Chondrocyte (in vitro differentiated cells): ENCODE measurements at regions not wholly inside any gene's neighbourhood (a gene's known extent, or its start where the extent isn't known, plus 50 kb on each side); places are given as distances from the start of the nearest gene placed in this dataset.
A peak's percentile ranks its signal among the peaks of the same experiment; 100 is the strongest.
"Not testable (repeated sequence)": the region's sequence is repeated elsewhere in the genome, so short reads cannot be mapped to it uniquely, and the experiment has no call there.

Source experiments
- DNase-seq: peaks from one replicate; pipeline ENCODE4 v3.0.0; 2021; ENCODE audit warnings: mixed read lengths, low spot score
- H3K27ac Mint-ChIP-seq: one replicate; pipeline ENCODE4 v1.8.0; 2021; ENCODE audit warnings: mild to moderate bottlenecking, moderate library complexity, mixed read lengths; ENCODE audit not compliant: unreplicated experiment
- H3K27me3 Mint-ChIP-seq: 2 replicates; pipeline ENCODE4 v1.8.0; 2021; ENCODE audit warnings: low read depth, mixed read lengths
- H3K36me3 Mint-ChIP-seq: 2 replicates; pipeline ENCODE4 v1.8.0; 2021; ENCODE audit warnings: low read depth, mixed read lengths
- H3K4me1 Mint-ChIP-seq: 2 replicates; pipeline ENCODE4 v1.8.0; 2021; ENCODE audit warnings: low read depth, mild to moderate bottlenecking, mixed read lengths
- H3K4me3 Mint-ChIP-seq: one replicate; pipeline ENCODE4 v1.8.0; 2021; ENCODE audit warnings: mild to moderate bottlenecking, moderate library complexity, mixed read lengths; ENCODE audit not compliant: unreplicated experiment
- H3K9me3 Mint-ChIP-seq: 2 replicates; pipeline ENCODE4 v1.8.0; 2021; ENCODE audit warnings: low read depth, mixed read lengths
- CTCF ChIP-seq: fragments of 200-600 bp; sonication (generic); IDR thresholded peaks from 2 replicates; pipeline ENCODE4 v1.5.0; 2021; ENCODE audit warnings: antibody characterized with exemption, mild to moderate bottlenecking, moderate library complexity

- H3K27ac Mint-ChIP-seq: no peak overlapping the region
- no peaks in the 10 kb centered on the region for H3K4me1 Mint-ChIP-seq
- peaks cover 10% of the 10 kb centered on the region for H3K27me3 Mint-ChIP-seq
- no peaks in the 10 kb centered on the region for H3K9me3 Mint-ChIP-seq
- no peak for TF ChIP-seq CTCF
- no peaks in the 10 kb centered on the region for H3K36me3 Mint-ChIP-seq
- no peak overlapping the region for H3K4me3 Mint-ChIP-seq
- DNase-seq: no peak
Observed at GRCh38 chr4:104022226-104022625, 302.4 kb upstream of the TACR3 start.

GRCh38 chr4:104020641-104021040 is 300.9 kb upstream of the TACR3 start:
- Mint-ChIP-seq H3K27ac (no peak overlapping the region), H3K4me1 (no peaks in the 10 kb centered on the region), H3K4me3 (no peak overlapping the region), H3K27me3 (peaks cover 8% of the 10 kb centered on the region), H3K9me3 (no peaks in the 10 kb centered on the region), H3K36me3 (no peaks in the 10 kb centered on the region)
- TF ChIP-seq CTCF: no peak
- DNase-seq: no peak

GRCh38 chr4:104017213-104017612 is 297.4 kb upstream of the TACR3 start:
- Mint-ChIP-seq H3K36me3 (no peaks in the 10 kb centered on the region), H3K4me3 (no peak overlapping the region), H3K27ac (no peak overlapping the region), H3K9me3 (no peaks in the 10 kb centered on the region), H3K27me3 (peaks cover 8% of the 10 kb centered on the region), H3K4me1 (no peaks in the 10 kb centered on the region)
- no peak for DNase-seq
- no peak for TF ChIP-seq CTCF

GRCh38 chr4:104015680-104016079 is 295.9 kb upstream of the TACR3 start:
- Mint-ChIP-seq H3K9me3 (no peaks in the 10 kb centered on the region), H3K4me3 (no peak overlapping the region), H3K27me3 (peaks cover 8% of the 10 kb centered on the region), H3K27ac (no peak overlapping the region), H3K4me1 (no peaks in the 10 kb centered on the region), H3K36me3 (no peaks in the 10 kb centered on the region)
- TF ChIP-seq CTCF: peak; percentile 66
- DNase-seq: no peak

- H3K36me3 Mint-ChIP-seq: no peaks in the 10 kb centered on the region
- TF ChIP-seq CTCF: no peak
- H3K9me3 Mint-ChIP-seq: peaks cover 3% of the 10 kb centered on the region
- no peaks in the 10 kb centered on the region for H3K4me1 Mint-ChIP-seq
- H3K4me3 Mint-ChIP-seq: no peak overlapping the region
- no peak overlapping the region for H3K27ac Mint-ChIP-seq
- DNase-seq: no peak
- peaks cover 4% of the 10 kb centered on the region for H3K27me3 Mint-ChIP-seq
Observed at GRCh38 chr4:104010722-104011121, 290.9 kb upstream of the TACR3 start.

GRCh38 chr4:104002318-104002717 is 282.5 kb upstream of the TACR3 start:
- H3K4me3 Mint-ChIP-seq, H3K27ac Mint-ChIP-seq, H3K36me3 Mint-ChIP-seq, H3K27me3 Mint-ChIP-seq, H3K4me1 Mint-ChIP-seq, DNase-seq: not testable (repeated sequence)
- H3K9me3 Mint-ChIP-seq: peaks cover 25% of the 10 kb centered on the region
